ENCODE measurements at regions not wholly inside any gene's neighbourhood (a gene's known extent, or its start where the extent isn't known, plus 50 kb on each side); places are given as distances from the start of the nearest gene placed in this dataset.

DNA sequence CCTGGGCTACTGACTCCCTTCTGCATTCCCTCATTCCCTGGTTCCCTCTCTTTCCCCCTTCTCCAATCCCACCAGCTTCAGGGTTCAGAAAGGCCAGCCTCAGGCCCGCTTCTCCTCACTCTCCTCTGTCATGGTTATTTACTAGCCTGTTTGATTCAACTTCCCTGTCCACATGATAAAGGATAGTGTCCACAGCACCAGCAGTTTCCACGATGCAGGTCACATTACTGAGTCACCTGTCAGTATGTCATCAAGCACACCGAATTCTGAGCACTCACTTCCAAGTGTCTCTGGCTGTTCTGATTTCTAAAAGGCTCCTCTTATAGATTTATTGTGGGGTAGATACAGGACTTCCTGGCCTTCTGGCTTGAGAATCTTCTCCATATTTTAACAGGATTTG is 96.6 kb upstream of the CTNNB1 start:
- peaks cover 10% of the 10 kb centered on the region for H3K4me1 Mint-ChIP-seq
- 91 to 95% methylated on average over 3 of the region's 3 CpGs for WGBS, 2 experiments (ENCODE audit: insufficient coverage in 1 of 2, insufficient read length in 1 of 2)
- no peaks in the 10 kb centered on the region for H3K9me3 Mint-ChIP-seq
- TF ChIP-seq, protein P1, sequence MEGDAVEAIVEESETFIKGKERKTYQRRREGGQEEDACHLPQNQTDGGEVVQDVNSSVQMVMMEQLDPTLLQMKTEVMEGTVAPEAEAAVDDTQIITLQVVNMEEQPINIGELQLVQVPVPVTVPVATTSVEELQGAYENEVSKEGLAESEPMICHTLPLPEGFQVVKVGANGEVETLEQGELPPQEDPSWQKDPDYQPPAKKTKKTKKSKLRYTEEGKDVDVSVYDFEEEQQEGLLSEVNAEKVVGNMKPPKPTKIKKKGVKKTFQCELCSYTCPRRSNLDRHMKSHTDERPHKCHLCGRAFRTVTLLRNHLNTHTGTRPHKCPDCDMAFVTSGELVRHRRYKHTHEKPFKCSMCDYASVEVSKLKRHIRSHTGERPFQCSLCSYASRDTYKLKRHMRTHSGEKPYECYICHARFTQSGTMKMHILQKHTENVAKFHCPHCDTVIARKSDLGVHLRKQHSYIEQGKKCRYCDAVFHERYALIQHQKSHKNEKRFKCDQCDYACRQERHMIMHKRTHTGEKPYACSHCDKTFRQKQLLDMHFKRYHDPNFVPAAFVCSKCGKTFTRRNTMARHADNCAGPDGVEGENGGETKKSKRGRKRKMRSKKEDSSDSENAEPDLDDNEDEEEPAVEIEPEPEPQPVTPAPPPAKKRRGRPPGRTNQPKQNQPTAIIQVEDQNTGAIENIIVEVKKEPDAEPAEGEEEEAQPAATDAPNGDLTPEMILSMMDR (conservative IDR thresholded peaks at IDR 0.05) = no peak
- H3K36me3 Mint-ChIP-seq (ENCODE audit: low read depth) = no peaks in the 10 kb centered on the region
- H3K9ac ChIP-seq (ENCODE audit: extremely low read depth, low read length, poor library complexity, severe bottlenecking) = no peak overlapping the region
- no peaks in the 10 kb centered on the region for H3K9me3 ChIP-seq (ENCODE audit: control insufficient read depth, low read length)
- H3K4me1 ChIP-seq (ENCODE audit: control insufficient read depth, insufficient read depth, low read length) = peaks cover 27% of the 10 kb centered on the region
- no peaks in the 10 kb centered on the region for H3K36me3 ChIP-seq (ENCODE audit: control insufficient read depth, insufficient read depth, low read length)
- H3K27ac Mint-ChIP-seq = no peak overlapping the region
- no peak overlapping the region for H3K4me3 ChIP-seq (ENCODE audit: low read length)
- DNase-seq = peak; percentile 24
- H3K27ac ChIP-seq (ENCODE audit: low read depth, low read length) = no peak overlapping the region
- no peaks in the 10 kb centered on the region for H3K27me3 ChIP-seq (ENCODE audit: control insufficient read depth, insufficient read depth, low read length, poor library complexity, severe bottlenecking)
- H3K27me3 Mint-ChIP-seq (ENCODE audit: insufficient read depth) = no peaks in the 10 kb centered on the region
- H3K4me3 Mint-ChIP-seq = no peak overlapping the region

DNA sequence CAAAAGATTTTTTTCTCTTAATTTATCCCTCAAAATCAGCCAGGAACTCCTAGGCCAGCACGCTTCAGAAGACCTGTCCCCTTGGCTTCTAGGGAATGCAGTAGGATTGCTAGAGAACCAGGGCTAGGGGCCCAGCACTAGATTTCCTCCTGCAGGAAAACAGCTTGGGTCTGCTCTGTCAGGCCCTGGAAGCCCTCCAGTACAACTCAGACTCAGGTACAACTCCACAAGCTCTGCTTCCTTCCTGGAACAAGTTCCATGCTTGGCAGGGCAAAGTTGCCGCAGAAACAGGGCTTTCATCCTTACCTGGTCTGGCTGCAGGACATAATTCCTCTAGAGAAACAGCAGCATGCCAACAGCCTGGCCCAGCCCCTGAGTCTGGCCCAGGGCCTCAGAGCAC is 96.1 kb upstream of the CTNNB1 start:
- peaks cover 27% of the 10 kb centered on the region for H3K4me1 ChIP-seq (ENCODE audit: control insufficient read depth, insufficient read depth, low read length)
- H3K27ac ChIP-seq (ENCODE audit: low read depth, low read length) = no peak overlapping the region
- Mint-ChIP-seq H3K27me3 (ENCODE audit: insufficient read depth) (no peaks in the 10 kb centered on the region), H3K27ac (no peak overlapping the region), H3K4me3 (no peak overlapping the region), H3K9me3 (no peaks in the 10 kb centered on the region), H3K4me1 (peaks cover 5% of the 10 kb centered on the region), H3K36me3 (ENCODE audit: low read depth) (no peaks in the 10 kb centered on the region)
- no peak overlapping the region for H3K4me3 ChIP-seq (ENCODE audit: low read length)
- no peaks in the 10 kb centered on the region for H3K36me3 ChIP-seq (ENCODE audit: control insufficient read depth, insufficient read depth, low read length)
- H3K9ac ChIP-seq (ENCODE audit: extremely low read depth, low read length, poor library complexity, severe bottlenecking) = no peak overlapping the region
- WGBS, 2 experiments (ENCODE audit: insufficient coverage in 1 of 2, insufficient read length in 1 of 2) = 91 to 100% methylated on average over 1 to 2 of the region's 2 CpGs
- DNase-seq = peak; percentile 42
- H3K9me3 ChIP-seq (ENCODE audit: control insufficient read depth, low read length) = no peaks in the 10 kb centered on the region
- TF ChIP-seq, protein P1 (conservative IDR thresholded peaks at IDR 0.05) = no peak
- H3K27me3 ChIP-seq (ENCODE audit: control insufficient read depth, insufficient read depth, low read length, poor library complexity, severe bottlenecking) = no peaks in the 10 kb centered on the region

DNA sequence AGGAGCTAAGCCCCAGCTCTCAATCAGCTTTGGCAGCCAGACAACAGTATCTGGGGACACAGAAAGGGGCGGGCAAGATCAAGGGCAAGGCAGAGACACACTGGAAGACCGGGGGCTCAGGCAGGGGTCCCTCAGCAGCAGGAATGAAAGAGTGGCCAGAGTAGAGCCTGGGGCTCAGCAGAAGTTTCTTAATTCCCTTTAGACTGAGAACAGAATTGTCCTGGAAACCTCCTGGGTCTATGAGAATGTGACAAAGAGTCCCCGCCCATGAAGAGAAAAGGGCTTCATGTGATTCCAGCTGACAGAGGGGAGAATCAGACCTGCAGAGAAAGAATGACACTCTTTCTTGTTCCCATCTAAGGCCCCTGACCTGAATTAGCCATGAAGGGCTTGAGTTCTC is 95.2 kb upstream of the CTNNB1 start:
- peak; percentile 49 for DNase-seq
- peaks cover 27% of the 10 kb centered on the region for H3K4me1 ChIP-seq (ENCODE audit: control insufficient read depth, insufficient read depth, low read length)
- no peaks in the 10 kb centered on the region for H3K27me3 Mint-ChIP-seq (ENCODE audit: insufficient read depth)
- no peaks in the 10 kb centered on the region for H3K4me1 Mint-ChIP-seq
- no peaks in the 10 kb centered on the region for H3K27me3 ChIP-seq (ENCODE audit: control insufficient read depth, insufficient read depth, low read length, poor library complexity, severe bottlenecking)
- no peak overlapping the region for H3K9ac ChIP-seq (ENCODE audit: extremely low read depth, low read length, poor library complexity, severe bottlenecking)
- H3K27ac ChIP-seq (ENCODE audit: low read depth, low read length) = no peak overlapping the region
- no peaks in the 10 kb centered on the region for H3K36me3 Mint-ChIP-seq (ENCODE audit: low read depth)
- 75 to 79% methylated on average over 3 of the region's 3 CpGs for WGBS, 2 experiments (ENCODE audit: insufficient coverage in 1 of 2, insufficient read length in 1 of 2)
- H3K9me3 Mint-ChIP-seq = no peaks in the 10 kb centered on the region
- TF ChIP-seq, protein P1 (conservative IDR thresholded peaks at IDR 0.05) = no peak
- H3K4me3 ChIP-seq (ENCODE audit: low read length) = no peak overlapping the region
- H3K9me3 ChIP-seq (ENCODE audit: control insufficient read depth, low read length) = no peaks in the 10 kb centered on the region
- no peak overlapping the region for H3K4me3 Mint-ChIP-seq
- no peaks in the 10 kb centered on the region for H3K36me3 ChIP-seq (ENCODE audit: control insufficient read depth, insufficient read depth, low read length)
- H3K27ac Mint-ChIP-seq = peak overlapping the region; percentile 46

Measured in endodermal cell (in vitro differentiated cells).